Esophagus muscularis mucosa (tissue), 4 donors: ENCODE measurements at regions not wholly inside any gene's neighbourhood (a gene's known extent, or its start where the extent isn't known, plus 50 kb on each side); places are given as distances from the start of the nearest gene placed in this dataset.

ENCODE experiments used
- DNase-seq: peaks from one replicate; pipeline ENCODE4 v3.0.0-alpha.2; 2017; ENCODE audit errors: extremely low spot score
- H3K27ac ChIP-seq, 4 donors: fragments of 200-600 bp; sonication (generic); replicated peaks in 1 of 4; 1 replicate in 3 of 4; 2 replicates in 1 of 4; pipeline ENCODE4 v1.5.1; 2016 to 2019; ENCODE audit warnings: mild to moderate bottlenecking in 1 of 4
- H3K27me3 ChIP-seq, 4 donors: fragments of 200-600 bp; sonication (generic); one replicate each; pipeline versions ENCODE4 v1.5.1 to v1.6.0; 2016 to 2019
- H3K36me3 ChIP-seq, 4 donors: fragments of 200-600 bp; sonication (generic); one replicate each; pipeline ENCODE4 v1.5.1; 2016 to 2019
- H3K4me1 ChIP-seq, 4 donors: fragments of 200-600 bp; sonication (generic); one replicate each; pipeline ENCODE4 v1.5.1; 2016 to 2019
- H3K4me3 ChIP-seq, 4 donors: fragments of 200-600 bp; sonication (generic); 1 replicate in 2 of 4; 2 replicates in 2 of 4; pipeline ENCODE4 v1.5.1; 2016 to 2019; ENCODE audit warnings: mild to moderate bottlenecking in 4 of 4, moderate library complexity in 1 of 4
- H3K9me3 ChIP-seq, 4 donors: fragments of 200-600 bp; sonication (generic); 1 replicate in 3 of 4; 2 replicates in 1 of 4; pipeline ENCODE4 v1.5.1; 2016 to 2019
- CTCF ChIP-seq, 3 experiments: fragments of 200-600 bp in 2 of 3; fragments of 450-650 bp in 1 of 3; sonication (generic) in 2 of 3; IDR thresholded peaks; one replicate each; pipeline ENCODE4 v1.5.1; 2017 to 2019; ENCODE audit warnings: antibody characterized with exemption in 3 of 3, mild to moderate bottlenecking in 2 of 3, moderate library complexity in 1 of 3
- EP300 ChIP-seq: sonication (generic); formaldehyde crosslinking; IDR thresholded peaks from one replicate; pipeline ENCODE4 v1.6.1; 2017; ENCODE audit warnings: antibody characterized with exemption
- POLR2A ChIP-seq: fragments of 450-650 bp; IDR thresholded peaks from one replicate; pipeline ENCODE4 v1.6.1; 2017; ENCODE audit warnings: antibody characterized with exemption, moderate library complexity, mild to moderate bottlenecking, low read depth
- POLR2AphosphoS5 ChIP-seq, 2 donors: sonication (generic); formaldehyde crosslinking; IDR thresholded peaks; one replicate each; pipeline ENCODE4 v1.6.1; 2017; ENCODE audit warnings: antibody characterized with exemption in 2 of 2
- WGBS: methylation state at CpG from one replicate; pipeline ENCODE4 v1.1.5; 2018; 5-methylcytosine and 5-hydroxymethylcytosine counted together
- intact Hi-C: fragments of 100-400 bp; cut with DNase I; formaldehyde crosslinking; loops from one replicate; pipeline ENCODE4 v1.15.1; 2023

DNA sequence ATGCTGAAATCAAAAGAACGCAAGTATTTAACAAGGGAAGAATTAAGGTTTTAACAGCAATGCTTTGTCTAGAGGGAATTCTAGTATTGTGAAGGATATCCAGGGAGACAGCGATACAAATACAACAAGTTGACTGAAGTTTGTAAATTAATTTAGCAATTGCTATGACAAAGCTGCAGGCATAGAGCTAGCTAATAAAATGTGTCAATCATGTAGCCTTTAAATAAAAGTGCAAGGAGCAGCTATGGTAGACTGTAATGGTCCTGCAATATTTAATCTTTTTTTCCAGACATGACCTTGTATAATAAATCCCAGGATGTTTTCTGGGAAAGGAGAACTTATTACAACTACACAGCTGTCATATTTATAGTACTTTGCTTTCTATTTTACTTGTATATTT lies 779.3 kb downstream of the SLITRK5 start:
- H3K4me1 ChIP-seq: no peaks in the 10 kb centered on the region
- no peak overlapping the region for H3K4me3 ChIP-seq
- no peaks in the 10 kb centered on the region for H3K27me3 ChIP-seq
- WGBS: 57% methylated on average over 2 of the region's 2 CpGs
- intact Hi-C loops: no loop called here
- no peaks in the 10 kb centered on the region for H3K36me3 ChIP-seq
- no peak overlapping the region for H3K27ac ChIP-seq
- peaks cover 0 to 5% (median 0%) of the 10 kb centered on the region in 4 donors for H3K9me3 ChIP-seq
- DNase-seq: no peak
- TF ChIP-seq POLR2A: no peak
- TF ChIP-seq EP300: no peak
- TF ChIP-seq CTCF (IDR thresholded peaks at IDR 0.05): no peak
- TF ChIP-seq POLR2AphosphoS5 (IDR thresholded peaks at IDR 0.05): no peak

DNA sequence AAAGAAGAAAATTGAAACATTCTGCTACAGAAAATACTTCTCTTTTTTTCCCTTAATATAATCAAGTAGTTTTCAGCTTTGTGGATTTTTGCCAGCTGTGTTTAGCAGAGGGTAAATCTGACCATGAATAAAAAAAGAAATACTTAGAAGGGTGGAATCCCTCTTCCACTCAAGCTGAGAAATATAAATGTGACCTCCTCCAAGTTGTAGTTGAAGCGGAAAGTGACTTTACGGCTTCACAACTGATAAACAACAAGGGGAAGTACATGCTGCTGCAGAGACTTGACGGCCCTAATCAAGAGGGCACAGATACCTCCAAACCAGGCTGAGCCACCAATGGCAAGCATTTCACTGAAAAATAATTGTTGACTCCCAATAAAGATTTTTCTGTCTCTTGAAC lies 785.0 kb downstream of the SLITRK5 start:
- H3K4me1 ChIP-seq: no peaks in the 10 kb centered on the region
- no peak for DNase-seq
- no peak overlapping the region for H3K4me3 ChIP-seq
- TF ChIP-seq POLR2AphosphoS5 (IDR thresholded peaks at IDR 0.05): no peak
- no peak for TF ChIP-seq EP300
- TF ChIP-seq POLR2A: no peak
- no peak for TF ChIP-seq CTCF (IDR thresholded peaks at IDR 0.05)
- H3K27me3 ChIP-seq: no peaks in the 10 kb centered on the region
- no peaks in the 10 kb centered on the region for H3K9me3 ChIP-seq
- no peaks in the 10 kb centered on the region for H3K36me3 ChIP-seq
- WGBS: 80% methylated on average over 3 of the region's 3 CpGs
- no peak overlapping the region for H3K27ac ChIP-seq
- intact Hi-C loops: no loop called here

DNA sequence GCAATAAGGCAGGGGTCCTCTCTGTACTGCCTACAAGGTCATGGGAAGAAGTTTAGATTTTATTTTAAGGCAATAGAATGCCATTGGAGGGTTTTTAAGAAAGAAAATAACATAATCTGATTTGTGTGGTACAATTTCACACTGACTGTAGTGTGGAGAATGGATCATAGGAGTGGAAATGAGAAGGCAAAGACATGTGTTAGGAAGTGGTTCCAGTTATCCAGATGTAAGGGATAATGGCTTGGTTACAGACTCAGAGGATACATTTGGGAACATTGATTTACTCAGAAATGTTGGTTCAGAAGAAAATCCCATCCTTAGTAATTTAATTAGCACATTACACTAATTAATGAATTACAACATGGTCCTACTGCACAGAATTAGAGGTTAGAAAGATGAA lies 788.2 kb downstream of the SLITRK5 start:
- no peak for TF ChIP-seq POLR2A
- TF ChIP-seq CTCF (IDR thresholded peaks at IDR 0.05): no peak
- no peak overlapping the region for H3K4me3 ChIP-seq
- H3K27me3 ChIP-seq: no peaks in the 10 kb centered on the region
- H3K9me3 ChIP-seq: no peaks in the 10 kb centered on the region
- no peak overlapping the region for H3K27ac ChIP-seq
- DNase-seq: no peak
- H3K4me1 ChIP-seq: no peaks in the 10 kb centered on the region
- no peaks in the 10 kb centered on the region for H3K36me3 ChIP-seq
- intact Hi-C loops: no loop called here

DNA sequence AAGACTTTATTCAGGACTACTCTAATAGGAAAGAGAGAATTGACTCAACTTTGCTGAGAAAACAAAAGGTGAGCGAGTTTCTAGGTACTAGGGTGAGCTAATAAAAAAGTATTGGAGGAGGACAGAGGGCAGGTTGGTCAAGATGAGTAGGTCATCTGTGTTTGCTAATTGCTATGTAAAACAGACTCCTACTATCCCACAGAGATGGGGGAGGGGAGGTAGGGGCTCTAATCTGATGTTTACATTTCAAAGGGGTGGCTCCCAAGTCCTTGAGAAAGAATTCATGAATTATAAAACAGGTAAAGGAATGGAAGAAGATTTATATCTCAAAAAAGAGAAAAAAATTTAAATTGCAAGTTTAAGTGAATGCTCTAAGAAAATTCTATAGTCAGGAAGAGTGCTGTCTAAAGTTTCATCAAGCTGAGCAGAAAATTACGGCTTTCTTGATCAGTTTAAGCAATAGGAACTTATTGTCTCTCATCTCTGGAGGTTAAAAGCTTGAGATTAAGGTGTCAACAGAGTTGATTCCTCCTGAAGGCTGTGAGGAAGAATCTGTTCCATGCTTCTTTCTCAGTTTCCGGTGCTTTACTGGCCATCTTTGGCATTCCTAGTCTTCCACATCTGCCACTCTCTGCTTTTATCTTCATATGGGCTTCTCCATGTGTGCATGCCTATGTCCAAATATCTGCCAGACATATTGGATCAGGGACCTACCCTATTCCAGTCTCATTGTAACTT lies 790.3 kb downstream of the SLITRK5 start:
- Histone ChIP-seq H3K27ac (no peak overlapping the region), H3K27me3 (no peaks in the 10 kb centered on the region), H3K4me3 (no peak overlapping the region), H3K9me3 (no peaks in the 10 kb centered on the region), H3K4me1 (no peaks in the 10 kb centered on the region), H3K36me3 (no peaks in the 10 kb centered on the region)
- 87% methylated on average over 3 of the region's 3 CpGs for WGBS
- intact Hi-C loops: no loop called here
- DNase-seq: no peak
- no peak for TF ChIP-seq EP300
- TF ChIP-seq CTCF (IDR thresholded peaks at IDR 0.05): no peak
- no peak for TF ChIP-seq POLR2A
- no peak for TF ChIP-seq POLR2AphosphoS5 (IDR thresholded peaks at IDR 0.05)

GRCh38 chr13:88464851-88465250 lies 793.7 kb downstream of the SLITRK5 start:
- Histone ChIP-seq H3K27ac (no peak overlapping the region), H3K4me1 (no peaks in the 10 kb centered on the region), H3K9me3 (no peaks in the 10 kb centered on the region), H3K4me3 (no peak overlapping the region), H3K27me3 (no peaks in the 10 kb centered on the region), H3K36me3 (no peaks in the 10 kb centered on the region)
- intact Hi-C loops: no loop called here
- TF ChIP-seq EP300: no peak
- no peak for TF ChIP-seq POLR2AphosphoS5 (IDR thresholded peaks at IDR 0.05)
- TF ChIP-seq CTCF (IDR thresholded peaks at IDR 0.05): no peak
- TF ChIP-seq POLR2A: no peak
- WGBS: 76% methylated on average over 6 of the region's 6 CpGs
- DNase-seq: no peak
